ENCODE measurements at regions not wholly inside any gene's neighbourhood (a gene's known extent, or its start where the extent isn't known, plus 50 kb on each side); places are given as distances from the start of the nearest gene placed in this dataset.
"Not testable (repeated sequence)": the region's sequence is repeated elsewhere in the genome, so short reads cannot be mapped to it uniquely, and the experiment has no call there.

DNA sequence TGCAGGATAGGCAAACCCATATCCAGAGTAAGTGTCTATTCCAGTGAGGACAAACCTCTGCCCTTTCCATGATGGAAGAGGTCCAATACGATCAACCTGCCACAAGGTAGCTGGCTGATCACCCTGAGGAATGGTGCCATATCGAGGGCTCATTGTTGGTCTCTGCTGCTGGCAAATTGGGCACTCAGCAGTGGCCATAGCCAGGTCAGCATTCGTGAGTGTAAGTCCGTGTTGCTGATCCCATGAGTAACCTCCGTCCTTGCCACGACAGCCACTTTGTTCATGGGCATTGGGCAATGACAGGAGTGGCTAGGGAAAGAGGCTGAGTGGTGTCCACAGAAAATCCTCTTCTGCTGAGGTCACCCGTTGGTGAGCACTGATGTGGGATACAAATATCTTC is 156.9 kb downstream of the CYP26A1 start:
- H2AFZ ChIP-seq (ENCODE audit: low read depth, low read length, poor library complexity, severe bottlenecking); H3K9me3 ChIP-seq (ENCODE audit: control insufficient read depth in 1 of 2, insufficient read depth in 1 of 2, low read depth in 1 of 2, low read length in 2 of 2); H4K20me1 ChIP-seq (ENCODE audit: insufficient read depth); H3K4me1 ChIP-seq (ENCODE audit: control insufficient read depth in 1 of 2, insufficient read depth in 2 of 2, low read length in 2 of 2); ATAC-seq; BruUV-seq (replicated peaks); H3K27me3 ChIP-seq (ENCODE audit: insufficient read depth, low read length); H3K9ac ChIP-seq (ENCODE audit: low read length); H3K9me2 ChIP-seq (ENCODE audit: insufficient read depth); intact Hi-C loops (cut with micrococcal nuclease); H3K4me3 ChIP-seq (replicated peaks in 1 of 2; ENCODE audit: low read depth in 1 of 2, low read length in 2 of 2); CTCF ChIA-PET; RAD21 ChIA-PET (ENCODE audit: low non-redundant PET in 1 of 2, low total read pairs in 2 of 2, uncharacterized antibody in 2 of 2, unreplicated experiment in 2 of 2); POLR2A ChIA-PET; DNase-seq (ENCODE audit: low read depth, low spot score); H3K27ac ChIP-seq (ENCODE audit: low read depth, low read length); H3K4me2 ChIP-seq (ENCODE audit: low read length); H3K36me3 ChIP-seq (ENCODE audit: control insufficient read depth in 1 of 2, insufficient read depth in 2 of 2, low read length in 2 of 2); H3K79me2 ChIP-seq (ENCODE audit: insufficient read depth, low read length): not testable (repeated sequence)

DNA sequence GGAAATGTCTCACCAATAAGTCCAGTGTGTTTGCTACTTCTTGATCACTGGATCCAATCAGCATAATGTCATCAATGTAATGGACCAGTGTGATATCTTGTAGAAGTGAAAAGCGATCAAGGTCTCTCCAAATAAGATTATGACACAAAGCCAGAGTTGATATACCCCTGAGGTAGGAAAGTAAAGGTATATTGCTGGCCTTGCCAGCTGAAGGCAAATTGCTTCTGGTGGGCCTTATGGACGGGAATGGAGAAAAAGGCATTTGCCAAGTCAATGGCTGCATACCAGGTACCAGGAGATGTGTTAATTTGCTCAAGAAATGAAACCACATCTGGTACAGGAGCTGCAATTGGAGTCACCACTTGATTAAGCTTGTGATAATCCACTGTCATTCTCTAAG is 158.5 kb downstream of the CYP26A1 start:
- POLR2A ChIA-PET; H3K79me2 ChIP-seq (ENCODE audit: insufficient read depth, low read length); H3K36me3 ChIP-seq (ENCODE audit: control insufficient read depth in 1 of 2, insufficient read depth in 2 of 2, low read length in 2 of 2); ATAC-seq; H3K4me2 ChIP-seq (ENCODE audit: low read length); DNase-seq (ENCODE audit: low read depth, low spot score); H3K27ac ChIP-seq (ENCODE audit: low read depth, low read length); H3K9me2 ChIP-seq (ENCODE audit: insufficient read depth); H3K9ac ChIP-seq (ENCODE audit: low read length); H4K20me1 ChIP-seq (ENCODE audit: insufficient read depth); intact Hi-C loops (cut with micrococcal nuclease); H3K9me3 ChIP-seq (ENCODE audit: control insufficient read depth in 1 of 2, insufficient read depth in 1 of 2, low read depth in 1 of 2, low read length in 2 of 2); BruUV-seq (replicated peaks); H2AFZ ChIP-seq (ENCODE audit: low read depth, low read length, poor library complexity, severe bottlenecking); RAD21 ChIA-PET (ENCODE audit: low non-redundant PET in 1 of 2, low total read pairs in 2 of 2, uncharacterized antibody in 2 of 2, unreplicated experiment in 2 of 2); H3K4me1 ChIP-seq (ENCODE audit: control insufficient read depth in 1 of 2, insufficient read depth in 2 of 2, low read length in 2 of 2); CTCF ChIA-PET; H3K4me3 ChIP-seq (replicated peaks in 1 of 2; ENCODE audit: low read depth in 1 of 2, low read length in 2 of 2); H3K27me3 ChIP-seq (ENCODE audit: insufficient read depth, low read length): not testable (repeated sequence)

DNA sequence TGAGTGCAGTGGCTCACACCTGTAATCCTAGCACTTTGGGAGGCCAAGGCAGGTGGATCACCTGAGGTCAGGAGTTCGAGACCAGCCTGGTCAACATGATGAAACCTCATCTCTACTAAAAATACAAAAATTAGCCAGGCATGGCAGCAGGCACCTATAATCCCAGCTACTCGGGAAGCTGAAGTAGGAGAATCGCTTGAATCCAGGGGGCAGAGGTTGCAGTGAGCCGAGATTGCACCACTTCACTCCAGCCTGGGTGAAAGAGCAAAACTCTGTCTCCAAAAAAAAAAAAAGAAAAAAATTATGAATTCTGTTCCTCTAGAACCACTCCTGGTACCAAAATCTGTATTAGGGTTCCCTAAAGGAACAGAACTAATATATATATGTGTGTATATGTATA is 161.2 kb downstream of the CYP26A1 start:
- H2AFZ ChIP-seq (ENCODE audit: low read depth, low read length, poor library complexity, severe bottlenecking); POLR2A ChIA-PET; H3K9me2 ChIP-seq (ENCODE audit: insufficient read depth); H3K36me3 ChIP-seq (ENCODE audit: control insufficient read depth in 1 of 2, insufficient read depth in 2 of 2, low read length in 2 of 2); H3K4me1 ChIP-seq (ENCODE audit: control insufficient read depth in 1 of 2, insufficient read depth in 2 of 2, low read length in 2 of 2); DNase-seq (ENCODE audit: low read depth, low spot score); RAD21 ChIA-PET (ENCODE audit: low non-redundant PET in 1 of 2, low total read pairs in 2 of 2, uncharacterized antibody in 2 of 2, unreplicated experiment in 2 of 2); H3K9ac ChIP-seq (ENCODE audit: low read length); H3K4me2 ChIP-seq (ENCODE audit: low read length); H3K79me2 ChIP-seq (ENCODE audit: insufficient read depth, low read length); H3K27me3 ChIP-seq (ENCODE audit: insufficient read depth, low read length); BruUV-seq (replicated peaks); H3K27ac ChIP-seq (ENCODE audit: low read depth, low read length); H3K4me3 ChIP-seq (replicated peaks in 1 of 2; ENCODE audit: low read depth in 1 of 2, low read length in 2 of 2); CTCF ChIA-PET; H3K9me3 ChIP-seq (ENCODE audit: control insufficient read depth in 1 of 2, insufficient read depth in 1 of 2, low read depth in 1 of 2, low read length in 2 of 2); intact Hi-C loops (cut with micrococcal nuclease); ATAC-seq; H4K20me1 ChIP-seq (ENCODE audit: insufficient read depth): not testable (repeated sequence)

All from HCT116 (cell line).